ENCODE measurements at regions not wholly inside any gene's neighbourhood (a gene's known extent, or its start where the extent isn't known, plus 50 kb on each side); places are given as distances from the start of the nearest gene placed in this dataset.
A peak's percentile ranks its signal among the peaks of the same experiment; 100 is the strongest.

- TF ChIP-seq ISL1 (CRISPR knock-in tag; IDR thresholded peaks at IDR 0.05) (peak; percentile 73), ARNTL (CRISPR knock-in tag; IDR thresholded peaks at IDR 0.05; ENCODE audit: borderline replicate concordance, low read depth) (no peak)
- no peak for ATAC-seq
These were observed 525.2 kb upstream of the PSMD7 start for GRCh38 chr16:73771196-73772064.

GRCh38 chr16:73768786-73769203, 527.8 kb upstream of the PSMD7 start:
- TF ChIP-seq ARNTL (CRISPR knock-in tag; IDR thresholded peaks at IDR 0.05; ENCODE audit: borderline replicate concordance, low read depth) (no peak), OSR1 (CRISPR knock-in tag; IDR thresholded peaks at IDR 0.05) (no peak), TCF4 (CRISPR knock-in tag; IDR thresholded peaks at IDR 0.05; ENCODE audit: borderline replicate concordance) (no peak), ZNF565 (CRISPR knock-in tag; conservative IDR thresholded peaks at IDR 0.05; ENCODE audit: low read depth) (no peak), PPARA (CRISPR knock-in tag; IDR thresholded peaks at IDR 0.05; ENCODE audit: borderline replicate concordance) (no peak), PATZ1 (CRISPR knock-in tag; IDR thresholded peaks at IDR 0.05; ENCODE audit: borderline replicate concordance) (no peak), ZFP30 (CRISPR knock-in tag; IDR thresholded peaks at IDR 0.05) (no peak), ZFP3 (CRISPR knock-in tag; IDR thresholded peaks at IDR 0.05) (no peak), GLIS3 (CRISPR knock-in tag; IDR thresholded peaks at IDR 0.05) (no peak)
- no peak for ATAC-seq

- no peak for ATAC-seq
- TF ChIP-seq CSDC2 (CRISPR knock-in tag; IDR thresholded peaks at IDR 0.05) (no peak), GLIS3 (CRISPR knock-in tag; IDR thresholded peaks at IDR 0.05) (no peak), BACH2 (CRISPR knock-in tag; IDR thresholded peaks at IDR 0.05; ENCODE audit: borderline replicate concordance) (no peak), ZFP30 (CRISPR knock-in tag; IDR thresholded peaks at IDR 0.05) (no peak), RARB (CRISPR knock-in tag; IDR thresholded peaks at IDR 0.05) (no peak), SNAI2 (CRISPR knock-in tag; IDR thresholded peaks at IDR 0.05) (no peak), ZNF565 (CRISPR knock-in tag; conservative IDR thresholded peaks at IDR 0.05; ENCODE audit: low read depth) (no peak), OSR1 (CRISPR knock-in tag; IDR thresholded peaks at IDR 0.05) (no peak), ZNF70 (CRISPR knock-in tag; IDR thresholded peaks at IDR 0.05) (no peak), TOX (CRISPR knock-in tag; IDR thresholded peaks at IDR 0.05; ENCODE audit: borderline replicate concordance) (no peak), CSRNP3 (CRISPR knock-in tag; IDR thresholded peaks at IDR 0.05) (no peak), PPARA (CRISPR knock-in tag; IDR thresholded peaks at IDR 0.05; ENCODE audit: borderline replicate concordance) (no peak), TCF4 (CRISPR knock-in tag; IDR thresholded peaks at IDR 0.05; ENCODE audit: borderline replicate concordance) (no peak), ESRRG (CRISPR knock-in tag; IDR thresholded peaks at IDR 0.05) (no peak)
These were observed 532.3 kb upstream of the PSMD7 start for GRCh38 chr16:73764321-73764720.

GRCh38 chr16:73756289-73757178, 540.1 kb upstream of the PSMD7 start:
- TF ChIP-seq ZFP30 (CRISPR knock-in tag; IDR thresholded peaks at IDR 0.05), result no peak
- no peak for TF ChIP-seq ZFP3 (CRISPR knock-in tag; IDR thresholded peaks at IDR 0.05)
- TF ChIP-seq TCF4 (CRISPR knock-in tag; IDR thresholded peaks at IDR 0.05; ENCODE audit: borderline replicate concordance), result no peak
- TF ChIP-seq ZNF8 (CRISPR knock-in tag; IDR thresholded peaks at IDR 0.05), result no peak
- no peak for TF ChIP-seq PATZ1 (CRISPR knock-in tag; IDR thresholded peaks at IDR 0.05; ENCODE audit: borderline replicate concordance)
- TF ChIP-seq GLIS3 (CRISPR knock-in tag; IDR thresholded peaks at IDR 0.05), result no peak
- no peak for TF ChIP-seq OSR1 (CRISPR knock-in tag; IDR thresholded peaks at IDR 0.05)
- TF ChIP-seq TOX (CRISPR knock-in tag; IDR thresholded peaks at IDR 0.05; ENCODE audit: borderline replicate concordance), result no peak
- no peak for TF ChIP-seq POU6F1 (CRISPR knock-in tag; IDR thresholded peaks at IDR 0.05; ENCODE audit: borderline replicate concordance, low read depth)
- no peak for TF ChIP-seq ISL1 (CRISPR knock-in tag; IDR thresholded peaks at IDR 0.05)
- TF ChIP-seq ESRRG (CRISPR knock-in tag; IDR thresholded peaks at IDR 0.05), result no peak
- TF ChIP-seq ZNF70 (CRISPR knock-in tag; IDR thresholded peaks at IDR 0.05), result no peak
- no peak for ATAC-seq

Measured in SK-N-SH treated with all-trans-retinoic acid at 6 μM for 48 hours (cell line).